ENCODE measurements at regions not wholly inside any gene's neighbourhood (a gene's known extent, or its start where the extent isn't known, plus 50 kb on each side); places are given as distances from the start of the nearest gene placed in this dataset.

DNA sequence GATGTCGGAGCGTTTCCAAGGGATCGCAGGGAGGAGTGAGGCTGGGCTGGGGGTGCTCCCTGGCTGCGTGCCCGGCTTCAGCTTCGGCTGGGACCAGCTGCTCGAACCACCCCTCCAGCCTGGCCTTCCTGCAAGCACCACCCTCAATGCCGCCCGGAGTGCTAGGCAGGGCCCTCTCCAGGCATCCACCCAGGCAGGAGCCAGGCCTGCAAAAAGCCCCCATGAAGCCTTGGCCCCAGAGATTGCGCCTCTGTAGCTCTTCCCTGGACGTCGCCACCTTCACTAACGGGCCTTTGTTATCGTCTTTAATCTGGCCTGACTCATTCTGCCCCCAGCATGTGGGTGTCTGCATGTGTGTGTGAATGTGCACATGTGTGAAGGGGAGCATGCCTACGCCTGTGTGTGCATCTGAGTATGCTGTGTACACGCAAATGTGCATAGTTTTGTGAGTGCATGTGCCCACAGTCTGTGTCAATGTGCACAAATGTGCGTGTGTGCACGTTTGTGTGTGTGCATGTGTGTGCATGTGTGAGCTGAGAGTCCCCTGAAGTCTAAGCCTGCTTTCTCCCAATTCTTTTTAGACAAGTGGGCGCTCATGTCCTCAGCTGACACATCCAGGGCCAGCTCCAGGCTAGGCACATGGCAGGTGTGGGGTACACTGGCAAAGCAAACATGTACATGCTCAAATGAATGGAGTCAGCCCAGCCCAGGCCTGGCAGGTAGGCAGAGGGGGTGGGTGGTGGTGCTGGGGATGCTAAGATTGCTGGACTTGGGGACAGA is 195.4 kb upstream of the C14orf180 start:
- H3K4me3 ChIP-seq (replicated peaks; ENCODE audit: low read depth, low read length): no peak overlapping the region
- TF ChIP-seq CTCF (IDR thresholded peaks at IDR 0.05; ENCODE audit: low read depth, low read length, missing control alignments): no peak
- no peak for DNase-seq (ENCODE audit: extremely low read depth, low read depth)

DNA sequence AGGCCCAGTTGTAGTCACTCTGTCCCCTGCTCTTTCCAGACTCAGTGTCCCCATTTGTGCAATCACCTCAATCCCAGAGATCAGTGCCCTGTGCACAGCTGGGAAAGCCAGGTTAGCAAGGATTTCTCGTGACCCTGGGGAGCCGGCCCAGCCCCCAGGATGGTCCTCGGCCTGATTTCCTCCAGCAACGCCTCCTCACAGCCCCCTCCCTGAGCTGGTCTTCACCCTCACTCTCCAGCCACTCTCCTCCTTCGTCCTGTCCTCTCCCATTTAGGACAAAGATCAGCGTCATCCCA is 194.8 kb upstream of the C14orf180 start:
- TF ChIP-seq CTCF (IDR thresholded peaks at IDR 0.05; ENCODE audit: low read depth, low read length, missing control alignments): no peak

GRCh38 chr14:104385111-104385510 is 194.5 kb upstream of the C14orf180 start:
- H3K4me3 ChIP-seq (replicated peaks; ENCODE audit: low read depth, low read length): no peak overlapping the region
- DNase-seq (ENCODE audit: extremely low read depth, low read depth): no peak
- TF ChIP-seq CTCF (IDR thresholded peaks at IDR 0.05; ENCODE audit: low read depth, low read length, missing control alignments): no peak

More for the DNA sequence above, 194.8 kb upstream of the C14orf180 start:
- no peak for DNase-seq (ENCODE audit: extremely low read depth, low read depth)
- H3K4me3 ChIP-seq (replicated peaks; ENCODE audit: low read depth, low read length): no peak overlapping the region

DNA sequence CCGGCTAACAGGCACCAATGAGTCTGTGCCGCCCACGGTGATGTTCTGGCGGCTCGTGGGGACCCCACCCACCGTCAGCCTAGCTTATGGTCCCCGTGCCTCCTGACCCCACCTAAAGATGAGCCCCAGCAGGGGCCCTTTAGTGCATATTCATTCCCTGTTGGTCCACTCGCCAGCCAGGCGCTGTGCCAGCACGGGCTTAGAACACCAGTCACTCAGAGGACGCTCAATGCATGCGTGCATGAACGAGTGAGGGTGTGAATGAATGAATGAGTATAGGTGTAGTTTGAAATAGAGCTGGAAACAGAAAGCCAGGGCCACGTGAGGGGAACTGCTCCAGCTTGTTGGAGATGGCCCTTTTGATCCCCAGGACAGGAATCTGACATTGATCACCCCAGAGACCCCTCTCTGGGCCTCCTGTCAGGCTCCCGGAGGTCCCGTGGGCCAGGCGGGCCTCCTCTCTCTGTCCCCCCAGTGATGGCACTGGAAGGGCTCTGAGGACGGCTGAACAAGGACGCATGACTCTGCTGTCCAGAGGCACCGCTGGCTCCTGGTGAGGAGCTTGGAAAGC is 193.9 kb upstream of the C14orf180 start:
- DNase-seq (ENCODE audit: extremely low read depth, low read depth): no peak
- H3K4me3 ChIP-seq (replicated peaks; ENCODE audit: low read depth, low read length): no peak overlapping the region
- TF ChIP-seq CTCF (IDR thresholded peaks at IDR 0.05; ENCODE audit: low read depth, low read length, missing control alignments): no peak

- no peak for DNase-seq (ENCODE audit: extremely low read depth, low read depth)
- TF ChIP-seq CTCF (IDR thresholded peaks at IDR 0.05; ENCODE audit: low read depth, low read length, missing control alignments): no peak
- no peak overlapping the region for H3K4me3 ChIP-seq (replicated peaks; ENCODE audit: low read depth, low read length)
Observed at GRCh38 chr14:104386151-104386841, 193.3 kb upstream of the C14orf180 start.

- TF ChIP-seq CTCF (IDR thresholded peaks at IDR 0.05; ENCODE audit: low read depth, low read length, missing control alignments): no peak
- DNase-seq (ENCODE audit: extremely low read depth, low read depth): no peak
- no peak overlapping the region for H3K4me3 ChIP-seq (replicated peaks; ENCODE audit: low read depth, low read length)
Observed at GRCh38 chr14:104387022-104388010, 192.2 kb upstream of the C14orf180 start.
